ENCODE measurements at regions not wholly inside any gene's neighbourhood (a gene's known extent, or its start where the extent isn't known, plus 50 kb on each side); places are given as distances from the start of the nearest gene placed in this dataset.

GRCh38 chr4:56757821-56758411, 63.6 kb downstream of the SPINK2 start:
- H3K4me3 ChIP-seq (ENCODE audit: low read depth, low read length), result peak overlapping the region; percentile 13
- TF ChIP-seq CTCF (IDR thresholded peaks at IDR 0.05; ENCODE audit: insufficient read depth, low read depth, low read length, missing control alignments), result no peak
- DNase-seq (ENCODE audit: low read depth), result peak; percentile 92

GRCh38 chr4:56757261-56757746, 64.2 kb downstream of the SPINK2 start:
- no peak for TF ChIP-seq CTCF (IDR thresholded peaks at IDR 0.05; ENCODE audit: insufficient read depth, low read depth, low read length, missing control alignments)
- peak overlapping the region; percentile 7; the same call in 1 of the 2 replicates for H3K4me3 ChIP-seq (ENCODE audit: low read depth, low read length)
- DNase-seq (ENCODE audit: low read depth), result no peak

GRCh38 chr4:56755901-56756300, 65.6 kb downstream of the SPINK2 start:
- H3K4me3 ChIP-seq (ENCODE audit: low read depth, low read length), result no peak overlapping the region
- no peak for TF ChIP-seq CTCF (IDR thresholded peaks at IDR 0.05; ENCODE audit: insufficient read depth, low read depth, low read length, missing control alignments)
- no peak for DNase-seq (ENCODE audit: low read depth)

- no peak overlapping the region for H3K4me3 ChIP-seq (ENCODE audit: low read depth, low read length)
- no peak for DNase-seq (ENCODE audit: low read depth)
- no peak for TF ChIP-seq CTCF (IDR thresholded peaks at IDR 0.05; ENCODE audit: insufficient read depth, low read depth, low read length, missing control alignments)
Observed at GRCh38 chr4:56752985-56753384, 68.5 kb downstream of the SPINK2 start.

- no peak for TF ChIP-seq CTCF (IDR thresholded peaks at IDR 0.05; ENCODE audit: insufficient read depth, low read depth, low read length, missing control alignments)
- H3K4me3 ChIP-seq (ENCODE audit: low read depth, low read length), result no peak overlapping the region
- DNase-seq (ENCODE audit: low read depth), result peak; percentile 39
Observed at GRCh38 chr4:56750231-56750630, 69.1 kb upstream of the HOPX start.

GRCh38 chr4:56748271-56748670, 67.2 kb upstream of the HOPX start:
- TF ChIP-seq CTCF (IDR thresholded peaks at IDR 0.05; ENCODE audit: insufficient read depth, low read depth, low read length, missing control alignments), result no peak
- no peak for DNase-seq (ENCODE audit: low read depth)
- H3K4me3 ChIP-seq (ENCODE audit: low read depth, low read length), result no peak overlapping the region

GRCh38 chr4:56746639-56747038, 65.5 kb upstream of the HOPX start:
- TF ChIP-seq CTCF (IDR thresholded peaks at IDR 0.05; ENCODE audit: insufficient read depth, low read depth, low read length, missing control alignments), result no peak
- no peak for DNase-seq (ENCODE audit: low read depth)
- H3K4me3 ChIP-seq (ENCODE audit: low read depth, low read length), result no peak overlapping the region
